Mesenchymal stem cell (in vitro differentiated cells and primary cell): ENCODE measurements at regions not wholly inside any gene's neighbourhood (a gene's known extent, or its start where the extent isn't known, plus 50 kb on each side); places are given as distances from the start of the nearest gene placed in this dataset.

Experiments
- DNase-seq: peaks from one replicate; pipeline ENCODE4 v3.0.0-alpha.2; 2013
- H2AFZ ChIP-seq: one replicate; pipeline ENCODE4 v1.6.1; 2013; ENCODE audit warnings: low read depth, mild to moderate bottlenecking, control low read depth, inconsistent platforms, low read length, moderate library complexity
- H2AK5ac ChIP-seq: 2 replicates; pipeline ENCODE4 v1.6.1; 2013; ENCODE audit warnings: low read length, moderate library complexity, mild to moderate bottlenecking, inconsistent platforms; ENCODE audit not compliant: severe bottlenecking
- H2BK120ac ChIP-seq: one replicate; pipeline ENCODE4 v1.6.1; 2013; ENCODE audit warnings: low read depth, mild to moderate bottlenecking, inconsistent platforms, low read length, moderate library complexity
- H2BK12ac ChIP-seq, 2 experiments: one replicate each; pipeline ENCODE4 v1.6.1; 2013; ENCODE audit warnings: inconsistent platforms in 2 of 2, low read length in 2 of 2, mild to moderate bottlenecking in 2 of 2, moderate library complexity in 2 of 2, control low read depth in 1 of 2
- H2BK15ac ChIP-seq: one replicate; pipeline ENCODE4 v1.6.1; 2013; ENCODE audit warnings: mild to moderate bottlenecking, low read depth, inconsistent platforms; ENCODE audit not compliant: poor library complexity, severe bottlenecking
- H2BK5ac ChIP-seq: 2 replicates; pipeline ENCODE4 v1.6.1; 2013; ENCODE audit warnings: low read depth, mild to moderate bottlenecking, low read length, control low read depth, inconsistent platforms; ENCODE audit not compliant: poor library complexity, severe bottlenecking
- H3K14ac ChIP-seq, 2 experiments: one replicate each; pipeline ENCODE4 v1.6.1; 2013; ENCODE audit warnings: inconsistent platforms in 2 of 2, low read length in 2 of 2, control low read depth in 1 of 2, mild to moderate bottlenecking in 1 of 2, moderate library complexity in 1 of 2
- H3K18ac ChIP-seq, 2 experiments: one replicate each; pipeline ENCODE4 v1.6.1; 2013; ENCODE audit warnings: inconsistent platforms in 2 of 2, low read length in 2 of 2, control low read depth in 1 of 2, low read depth in 1 of 2, mild to moderate bottlenecking in 1 of 2
- H3K23ac ChIP-seq, 2 experiments: one replicate each; pipeline ENCODE4 v1.6.1; 2013; ENCODE audit warnings: inconsistent platforms in 2 of 2, low read length in 2 of 2, mild to moderate bottlenecking in 2 of 2, moderate library complexity in 2 of 2, control low read depth in 1 of 2
- H3K27ac ChIP-seq: 2 replicates; pipeline ENCODE4 v1.5.1; 2013; ENCODE audit warnings: mild to moderate bottlenecking, moderate library complexity, low read length, control low read depth, inconsistent platforms; ENCODE audit not compliant: poor library complexity, severe bottlenecking
- H3K27me3 ChIP-seq, 2 experiments: 2 replicates each; pipeline versions ENCODE4 v1.6.1 to v1.7.0; 2013; ENCODE audit warnings: low read length in 2 of 2, mild to moderate bottlenecking in 2 of 2, moderate library complexity in 2 of 2, control low read depth in 1 of 2, inconsistent platforms in 1 of 2; ENCODE audit not compliant: control insufficient read depth in 1 of 2, insufficient read depth in 1 of 2
- H3K36me3 ChIP-seq, 2 experiments: 2 replicates each; pipeline versions ENCODE4 v1.6.1 to v1.7.0; 2013; ENCODE audit warnings: low read length in 2 of 2, control low read depth in 1 of 2, inconsistent platforms in 1 of 2, low read depth in 1 of 2, mild to moderate bottlenecking in 1 of 2; ENCODE audit not compliant: insufficient read depth in 2 of 2, control insufficient read depth in 1 of 2
- H3K4ac ChIP-seq, 2 experiments: one replicate each; pipeline ENCODE4 v1.6.1; 2013; ENCODE audit warnings: inconsistent platforms in 2 of 2, low read length in 2 of 2, mild to moderate bottlenecking in 2 of 2, moderate library complexity in 2 of 2, control low read depth in 1 of 2, low read depth in 1 of 2
- H3K4me1 ChIP-seq: 2 replicates; pipeline ENCODE4 v1.6.1; 2013; ENCODE audit warnings: low read depth, low read length, control low read depth; ENCODE audit not compliant: control insufficient read depth, insufficient read depth
- H3K4me2 ChIP-seq: 2 replicates; pipeline ENCODE4 v1.6.1; 2013; ENCODE audit warnings: low read length, mild to moderate bottlenecking, inconsistent platforms; ENCODE audit not compliant: poor library complexity, severe bottlenecking
- H3K4me3 ChIP-seq, 2 experiments: 2 replicates each; pipeline versions ENCODE4 v1.5.1 to v1.7.0; 2013; ENCODE audit warnings: low read length in 2 of 2, mild to moderate bottlenecking in 2 of 2, control low read depth in 1 of 2, low read depth in 1 of 2; ENCODE audit not compliant: insufficient read depth in 1 of 2
- H3K79me1 ChIP-seq: replicated peaks from 2 replicates; pipeline ENCODE4 v1.6.1; 2013; ENCODE audit warnings: mild to moderate bottlenecking, control low read depth, low read length, inconsistent platforms; ENCODE audit not compliant: poor library complexity, severe bottlenecking
- H3K9ac ChIP-seq: 2 replicates; pipeline ENCODE4 v1.7.0; 2013; ENCODE audit warnings: mild to moderate bottlenecking, low read length, moderate library complexity
- H3K9me3 ChIP-seq: 2 replicates; pipeline ENCODE4 v1.7.0; 2013; ENCODE audit warnings: mild to moderate bottlenecking, low read length; ENCODE audit not compliant: control insufficient read depth
- H4K8ac ChIP-seq: one replicate; pipeline ENCODE4 v1.6.1; 2013; ENCODE audit warnings: inconsistent platforms, mild to moderate bottlenecking, low read length, moderate library complexity
- H4K91ac ChIP-seq: one replicate; pipeline ENCODE4 v1.6.1; 2013; ENCODE audit warnings: mild to moderate bottlenecking, low read length, inconsistent platforms
- WGBS: methylation state at CpG from one replicate; pipeline ENCODE4 v1.1.7; 2013; ENCODE audit warnings: mixed read lengths; 5-methylcytosine and 5-hydroxymethylcytosine counted together

DNA sequence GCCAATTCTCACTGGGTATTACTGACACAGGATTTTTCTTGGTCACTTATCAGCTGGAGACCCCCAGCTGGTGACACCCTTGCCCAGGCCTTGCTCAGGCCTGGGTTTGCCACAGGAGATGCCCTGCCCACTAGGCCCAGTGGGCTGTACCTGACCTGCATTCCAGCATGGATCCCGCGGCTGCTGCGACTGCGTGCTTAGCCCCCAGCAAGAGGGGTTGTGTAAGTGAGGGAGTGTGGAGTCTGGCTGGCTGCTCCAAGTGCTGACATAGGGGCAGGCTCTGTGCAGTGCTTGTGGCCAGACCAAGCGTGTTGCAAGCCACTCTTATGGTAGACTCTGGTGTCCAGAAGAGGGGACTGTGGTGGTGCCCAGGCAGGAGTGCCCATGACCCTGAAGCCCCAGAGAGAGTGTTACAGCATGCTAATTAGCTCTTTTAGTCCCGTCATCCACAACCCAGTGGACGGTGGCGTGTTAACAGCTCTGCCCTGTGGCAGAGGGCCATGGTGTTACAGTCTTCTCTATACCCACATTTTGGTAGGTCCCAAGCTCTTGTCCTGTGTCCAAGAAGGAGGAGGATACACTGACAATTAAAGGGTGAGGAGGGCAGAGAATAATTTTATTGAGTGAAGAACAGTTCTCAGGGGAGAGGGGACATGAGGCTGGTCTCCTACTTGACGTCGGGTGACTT, 491.7 kb upstream of the MEIS1 start:
- no peak overlapping the region for H3K9ac ChIP-seq
- H3K27me3 ChIP-seq: no peaks in the 10 kb centered on the region
- H4K8ac ChIP-seq: no peak overlapping the region
- no peak overlapping the region for H2AFZ ChIP-seq
- peaks cover 3% of the 10 kb centered on the region for H3K9me3 ChIP-seq
- no peak overlapping the region for H2BK120ac ChIP-seq
- no peaks in the 10 kb centered on the region for H3K36me3 ChIP-seq
- H2BK15ac ChIP-seq: no peak overlapping the region
- H2BK5ac ChIP-seq: no peak overlapping the region
- no peaks in the 10 kb centered on the region for H3K79me1 ChIP-seq
- no peak overlapping the region for H2BK12ac ChIP-seq
- H3K4me1 ChIP-seq: no peaks in the 10 kb centered on the region
- DNase-seq: no peak
- no peak overlapping the region for H3K14ac ChIP-seq
- H3K4ac ChIP-seq: no peak overlapping the region
- 97% methylated on average over 10 of the region's 10 CpGs for WGBS
- H3K4me3 ChIP-seq: no peak overlapping the region
- H3K4me2 ChIP-seq: no peak overlapping the region
- H4K91ac ChIP-seq: no peak overlapping the region
- H3K27ac ChIP-seq: no peak overlapping the region
- H3K23ac ChIP-seq: no peak overlapping the region
- no peak overlapping the region for H2AK5ac ChIP-seq
- no peak overlapping the region for H3K18ac ChIP-seq

- Histone ChIP-seq H3K14ac (no peak overlapping the region), H3K4me3 (no peak overlapping the region), H2AFZ (no peak overlapping the region), H2BK120ac (no peak overlapping the region), H3K4ac (no peak overlapping the region), H3K4me1 (no peaks in the 10 kb centered on the region), H3K23ac (no peak overlapping the region), H2BK5ac (no peak overlapping the region), H2BK15ac (no peak overlapping the region), H3K27me3 (no peaks in the 10 kb centered on the region), H3K9ac (no peak overlapping the region), H2AK5ac (no peak overlapping the region), H2BK12ac (no peak overlapping the region), H3K9me3 (peaks cover 3% of the 10 kb centered on the region), H4K8ac (no peak overlapping the region), H3K79me1 (no peaks in the 10 kb centered on the region), H3K4me2 (no peak overlapping the region), H3K36me3 (no peaks in the 10 kb centered on the region), H3K18ac (no peak overlapping the region), H3K27ac (no peak overlapping the region), H4K91ac (no peak overlapping the region)
- 84% methylated on average over 2 of the region's 2 CpGs for WGBS
- no peak for DNase-seq
Measured at GRCh38 chr2:65940856-65941255, 494.1 kb upstream of the MEIS1 start.

- no peak overlapping the region for H2BK12ac ChIP-seq
- H3K18ac ChIP-seq: no peak overlapping the region
- H4K91ac ChIP-seq: no peak overlapping the region
- H3K4me2 ChIP-seq: no peak overlapping the region
- no peaks in the 10 kb centered on the region for H3K79me1 ChIP-seq
- H2BK15ac ChIP-seq: no peak overlapping the region
- H2BK120ac ChIP-seq: no peak overlapping the region
- peaks cover 3% of the 10 kb centered on the region for H3K9me3 ChIP-seq
- H2AK5ac ChIP-seq: no peak overlapping the region
- 81% methylated on average over 2 of the region's 2 CpGs for WGBS
- no peak overlapping the region for H2AFZ ChIP-seq
- no peak overlapping the region for H3K27ac ChIP-seq
- H3K36me3 ChIP-seq: no peaks in the 10 kb centered on the region
- DNase-seq: no peak
- H3K4me1 ChIP-seq: no peaks in the 10 kb centered on the region
- no peak overlapping the region for H3K14ac ChIP-seq
- H3K23ac ChIP-seq: no peak overlapping the region
- H3K9ac ChIP-seq: no peak overlapping the region
- H3K4me3 ChIP-seq: no peak overlapping the region
- no peak overlapping the region for H3K4ac ChIP-seq
- H3K27me3 ChIP-seq: no peaks in the 10 kb centered on the region
- H2BK5ac ChIP-seq: no peak overlapping the region
- no peak overlapping the region for H4K8ac ChIP-seq
Measured at GRCh38 chr2:65939687-65940086, 495.2 kb upstream of the MEIS1 start.

- H3K36me3 ChIP-seq: no peaks in the 10 kb centered on the region
- peaks cover 3% of the 10 kb centered on the region for H3K9me3 ChIP-seq
- no peak overlapping the region for H3K14ac ChIP-seq
- no peaks in the 10 kb centered on the region for H3K79me1 ChIP-seq
- H2BK12ac ChIP-seq: no peak overlapping the region
- H2BK5ac ChIP-seq: no peak overlapping the region
- H3K4ac ChIP-seq: no peak overlapping the region
- no peak overlapping the region for H3K18ac ChIP-seq
- no peaks in the 10 kb centered on the region for H3K27me3 ChIP-seq
- 61% methylated on average over 1 of the region's 3 CpGs for WGBS
- no peak overlapping the region for H2BK15ac ChIP-seq
- H3K27ac ChIP-seq: no peak overlapping the region
- H2AK5ac ChIP-seq: no peak overlapping the region
- no peak overlapping the region for H2BK120ac ChIP-seq
- H3K4me2 ChIP-seq: no peak overlapping the region
- no peak overlapping the region for H3K9ac ChIP-seq
- DNase-seq: no peak
- H3K4me3 ChIP-seq: no peak overlapping the region
- no peaks in the 10 kb centered on the region for H3K4me1 ChIP-seq
- no peak overlapping the region for H4K8ac ChIP-seq
- no peak overlapping the region for H4K91ac ChIP-seq
- no peak overlapping the region for H3K23ac ChIP-seq
- H2AFZ ChIP-seq: no peak overlapping the region
Measured at GRCh38 chr2:65937379-65938160, 497.4 kb upstream of the MEIS1 start.
